H1 (cell line): ENCODE measurements at regions not wholly inside any gene's neighbourhood (a gene's known extent, or its start where the extent isn't known, plus 50 kb on each side); places are given as distances from the start of the nearest gene placed in this dataset.

Experiments used
- CTCF ChIA-PET: fragments of 300-600 bp; sonication (Branson Sonifier 250); formaldehyde crosslinking; loops from one replicate; lab custom pipeline; 2021; ENCODE audit not compliant: partially characterized antibody; lab: Charles Lee
- POLR2A ChIA-PET: fragments of 300-600 bp; sonication (Branson Sonifier 250); formaldehyde crosslinking; loops from one replicate; lab custom pipeline; 2021; ENCODE audit warnings: inconsistent platforms; ENCODE audit not compliant: partially characterized antibody; lab: Charles Lee
- DNase-seq, 2 experiments: peaks; one replicate each; pipeline versions ENCODE4 v3.0.0 to v3.0.0-alpha.2; 2010 to 2022; ENCODE audit warnings: low spot score in 2 of 2, low read depth in 1 of 2, mixed read lengths in 1 of 2
- FAIRE-seq: peaks from 2 replicates; lab custom pipeline; 2011; peaks lifted over from hg19 to GRCh38; lab: Jason Lieb, UNC
- H2AFZ ChIP-seq: 2 replicates; pipeline ENCODE4 v1.8.1; 2012; ENCODE audit warnings: low read length, inconsistent platforms
- H2AK5ac ChIP-seq: 2 replicates; pipeline ENCODE4 v1.6.1; 2013; ENCODE audit warnings: low read depth, low read length
- H2BK120ac ChIP-seq: replicated peaks from 2 replicates; pipeline ENCODE3; 2013; ENCODE audit warnings: low read depth, low read length, inconsistent platforms
- H2BK12ac ChIP-seq: 2 replicates; pipeline ENCODE4 v1.6.1; 2013; ENCODE audit warnings: low read depth, low read length
- H2BK15ac ChIP-seq: 2 replicates; pipeline ENCODE4 v1.6.1; 2013; ENCODE audit warnings: low read length
- H2BK20ac ChIP-seq: 2 replicates; pipeline ENCODE4 v1.6.1; 2013; ENCODE audit warnings: low read length
- H2BK5ac ChIP-seq: 2 replicates; pipeline ENCODE4 v1.6.1; 2013; ENCODE audit warnings: low read depth, low read length
- H3K14ac ChIP-seq: 2 replicates; pipeline ENCODE4 v1.6.1; 2013; ENCODE audit warnings: inconsistent platforms; ENCODE audit not compliant: insufficient read length
- H3K18ac ChIP-seq: 2 replicates; pipeline ENCODE4 v1.6.1; 2013; ENCODE audit warnings: low read length; ENCODE audit errors: extremely low read depth
- H3K23ac ChIP-seq: 2 replicates; pipeline ENCODE4 v1.6.1; 2013; ENCODE audit warnings: inconsistent platforms; ENCODE audit not compliant: insufficient read length
- H3K23me2 ChIP-seq: 2 replicates; pipeline ENCODE4 v1.6.1; 2013; ENCODE audit warnings: low read depth, low read length
- H3K27ac ChIP-seq: 2 replicates; pipeline ENCODE4 v1.6.1; 2011; ENCODE audit warnings: low read depth, low read length, inconsistent platforms
- H3K27me3 ChIP-seq, 4 experiments: replicated peaks in 1 of 4; 1 replicate in 1 of 4; 2 replicates in 3 of 4; pipeline versions ENCODE4 v1.6.1 to v1.8.1; 2011 to 2013; ENCODE audit warnings: low read length in 3 of 4, mild to moderate bottlenecking in 3 of 4, inconsistent platforms in 2 of 4, mixed read lengths in 2 of 4, moderate library complexity in 1 of 4; ENCODE audit not compliant: control insufficient read depth in 3 of 4, insufficient read depth in 3 of 4; ENCODE audit errors: extremely low read depth in 1 of 4
- H3K36me3 ChIP-seq, 4 experiments: 2 replicates each; pipeline versions ENCODE4 v1.6.1 to v1.8.1; 2011 to 2013; ENCODE audit warnings: mild to moderate bottlenecking in 4 of 4, low read length in 3 of 4, moderate library complexity in 2 of 4, control low read depth in 1 of 4, inconsistent platforms in 1 of 4; ENCODE audit not compliant: insufficient read depth in 4 of 4, control insufficient read depth in 2 of 4
- H3K4ac ChIP-seq: replicated peaks from 2 replicates; pipeline ENCODE3; 2013; ENCODE audit warnings: low read length, low read depth, mixed read lengths, inconsistent platforms; ENCODE audit not compliant: insufficient read length
- H3K4me1 ChIP-seq, 4 experiments: replicated peaks in 1 of 4; 1 replicate in 1 of 4; 2 replicates in 3 of 4; pipeline versions ENCODE4 v1.6.1 to v1.8.1; 2011 to 2013; ENCODE audit warnings: low read length in 3 of 4, inconsistent platforms in 2 of 4, mixed read lengths in 1 of 4; ENCODE audit not compliant: insufficient read depth in 4 of 4, control insufficient read depth in 3 of 4
- H3K4me2 ChIP-seq, 2 experiments: 2 replicates each; pipeline versions ENCODE4 v1.6.1 to v1.8.1; 2011 to 2013; ENCODE audit warnings: low read depth in 2 of 2, low read length in 2 of 2, control low read depth in 1 of 2, inconsistent platforms in 1 of 2, mild to moderate bottlenecking in 1 of 2; ENCODE audit not compliant: insufficient read depth in 1 of 2
- H3K4me3 ChIP-seq, 4 experiments: fragments of 200-600, 300-600 bp in 1 of 4; sonication (generic), shearing (Covaris generic), sonication (Bioruptor Twin) in 1 of 4; 2 replicates each; pipeline versions ENCODE4 v1.5.1 to v1.8.1; 2011 to 2016; ENCODE audit warnings: low read length in 4 of 4, low read depth in 3 of 4, control low read depth in 2 of 4, inconsistent platforms in 2 of 4, mild to moderate bottlenecking in 2 of 4, mixed read lengths in 1 of 4, moderate library complexity in 1 of 4; ENCODE audit not compliant: insufficient read depth in 2 of 4; ENCODE audit errors: extremely low read depth in 1 of 4
- H3K56ac ChIP-seq: replicated peaks from 2 replicates; pipeline ENCODE3; 2013; ENCODE audit warnings: low read depth, mild to moderate bottlenecking, mixed read lengths, low read length, inconsistent platforms; ENCODE audit not compliant: insufficient read length
- H3K79me1 ChIP-seq: 2 replicates; pipeline ENCODE4 v1.6.1; 2013; ENCODE audit warnings: low read depth, low read length, control low read depth
- H3K79me2 ChIP-seq, 2 experiments: 2 replicates each; pipeline versions ENCODE4 v1.6.1 to v1.8.1; 2012 to 2013; ENCODE audit warnings: low read length in 2 of 2, mild to moderate bottlenecking in 2 of 2, inconsistent platforms in 1 of 2; ENCODE audit not compliant: insufficient read depth in 2 of 2, control insufficient read depth in 1 of 2
- H3K9ac ChIP-seq, 4 experiments: replicated peaks in 1 of 4; 1 replicate in 1 of 4; 2 replicates in 3 of 4; pipeline versions ENCODE4 v1.6.1 to v1.8.1; 2011 to 2013; ENCODE audit warnings: low read depth in 3 of 4, low read length in 3 of 4, control low read depth in 2 of 4, mild to moderate bottlenecking in 2 of 4, moderate library complexity in 2 of 4, inconsistent platforms in 1 of 4; ENCODE audit errors: extremely low read depth in 1 of 4
- H3K9me3 ChIP-seq, 2 experiments: 2 replicates each; pipeline versions ENCODE4 v1.6.1 to v1.8.1; 2012 to 2013; ENCODE audit warnings: mild to moderate bottlenecking in 2 of 2, moderate library complexity in 2 of 2, control low read depth in 1 of 2, inconsistent platforms in 1 of 2, low read depth in 1 of 2, low read length in 1 of 2, mixed read lengths in 1 of 2; ENCODE audit not compliant: insufficient read depth in 2 of 2
- H4K20me1 ChIP-seq, 2 experiments: replicated peaks in 1 of 2; 2 replicates each; pipeline versions ENCODE3 to v1.8.1; 2011 to 2013; ENCODE audit warnings: inconsistent platforms in 2 of 2, low read length in 2 of 2, mild to moderate bottlenecking in 1 of 2; ENCODE audit not compliant: insufficient read depth in 2 of 2, control insufficient read depth in 1 of 2
- H4K5ac ChIP-seq: 2 replicates; pipeline ENCODE4 v1.6.1; 2013; ENCODE audit warnings: low read length, low read depth, mixed read lengths, inconsistent platforms; ENCODE audit not compliant: insufficient read length
- H4K8ac ChIP-seq: 2 replicates; pipeline ENCODE4 v1.8.0; 2013; ENCODE audit warnings: mild to moderate bottlenecking, moderate library complexity, low read length, inconsistent platforms; ENCODE audit not compliant: insufficient read depth; ENCODE audit errors: extremely low read depth
- H4K91ac ChIP-seq: replicated peaks from 2 replicates; pipeline ENCODE3; 2013; ENCODE audit warnings: low read length, mixed read lengths, inconsistent platforms; ENCODE audit not compliant: insufficient read length
- E2F6 ChIP-seq: IDR thresholded peaks from 2 replicates; pipeline ENCODE4 v1.6.1; 2012; ENCODE audit warnings: inconsistent platforms

- no peak overlapping the region for H3K23ac ChIP-seq
- H3K27ac ChIP-seq: no peak overlapping the region
- no peak overlapping the region for H2BK5ac ChIP-seq
- no peaks in the 10 kb centered on the region for H3K9me3 ChIP-seq
- peaks cover 0 to 6% (median 1%) of the 10 kb centered on the region in 4 experiments; a peak in 3 of 7 replicates for H3K4me1 ChIP-seq
- H3K23me2 ChIP-seq: peaks cover 2% of the 10 kb centered on the region; the same call in 1 of the 2 replicates
- H2AFZ ChIP-seq: no peak overlapping the region
- POLR2A ChIA-PET: no interaction called here
- H4K20me1 ChIP-seq: peaks cover 0 to 1% of the 10 kb centered on the region in 2 experiments
- H2BK120ac ChIP-seq: no peak overlapping the region
- H3K4me3 ChIP-seq: no peak overlapping the region
- H3K4ac ChIP-seq: no peak overlapping the region
- H3K79me1 ChIP-seq: no peaks in the 10 kb centered on the region
- H2AK5ac ChIP-seq: no peak overlapping the region
- no peak for DNase-seq
- no peak overlapping the region for H3K18ac ChIP-seq
- H3K9ac ChIP-seq: no peak overlapping the region
- no peak overlapping the region for H2BK12ac ChIP-seq
- no peaks in the 10 kb centered on the region for H3K27me3 ChIP-seq
- no peaks in the 10 kb centered on the region for H3K36me3 ChIP-seq
- no peak overlapping the region for H3K4me2 ChIP-seq
- no peak overlapping the region for H4K8ac ChIP-seq
- no peak overlapping the region for H3K14ac ChIP-seq
- CTCF ChIA-PET: no interaction called here
- H2BK15ac ChIP-seq: no peak overlapping the region
- FAIRE-seq: no peak
- H4K91ac ChIP-seq: no peak overlapping the region
- H4K5ac ChIP-seq: no peak overlapping the region
- no peak overlapping the region for H3K56ac ChIP-seq
- H3K79me2 ChIP-seq: no peaks in the 10 kb centered on the region
- TF ChIP-seq E2F6: no peak
- H2BK20ac ChIP-seq: no peak overlapping the region
Observed at GRCh38 chr13:88246239-88246638, 575.1 kb downstream of the SLITRK5 start.
